IMR-90 (cell line): ENCODE measurements at regions not wholly inside any gene's neighbourhood (a gene's known extent, or its start where the extent isn't known, plus 50 kb on each side); places are given as distances from the start of the nearest gene placed in this dataset.

Experiments
- ATAC-seq: fragments of 200-7000 bp; cut with Tn5 transposase; 2 replicates; pipeline ENCODE4 v1.9.1; 2020; ENCODE audit warnings: low read depth, mild to moderate bottlenecking, moderate library complexity
- BruUV-seq: library from RNA; stranded (reverse); fragments of 400-500 nt; replicated peaks from 2 replicates; lab custom pipeline; 2021; lab: Mats Ljungman, UMichigan
- CTCF ChIA-PET: fragments of 300-600 bp; formaldehyde crosslinking; extraction: SDS; loops from one replicate; lab custom pipeline; 2021; ENCODE audit warnings: antibody characterized with exemption; lab: Yijun Ruan, JAX
- POLR2A ChIA-PET: fragments of 300-600 bp; sonication (Branson Sonifier 250); formaldehyde crosslinking; loops from one replicate; lab custom pipeline; 2022; ENCODE audit warnings: antibody characterized with exemption; ENCODE audit not compliant: unreplicated experiment; lab: Charles Lee
- DNase-seq: peaks from one replicate; pipeline ENCODE4 v3.0.0; 2013
- H2AFZ ChIP-seq: replicated peaks from 2 replicates; pipeline ENCODE3; 2013; ENCODE audit warnings: low read length, mild to moderate bottlenecking; ENCODE audit not compliant: poor library complexity
- H2AK5ac ChIP-seq: 2 replicates; pipeline ENCODE4 v1.6.1; 2013; ENCODE audit warnings: low read depth, low read length, inconsistent platforms
- H2AK9ac ChIP-seq: replicated peaks from 2 replicates; pipeline ENCODE3; 2013; ENCODE audit warnings: mild to moderate bottlenecking, low read depth, low read length, moderate library complexity; ENCODE audit not compliant: poor library complexity
- H2BK120ac ChIP-seq: 2 replicates; pipeline ENCODE4 v1.6.1; 2013; ENCODE audit warnings: low read depth, low read length, inconsistent platforms
- H2BK15ac ChIP-seq: 3 replicates; pipeline ENCODE4 v1.6.1; 2013; ENCODE audit warnings: low read depth, low read length, inconsistent platforms
- H2BK20ac ChIP-seq: 2 replicates; pipeline ENCODE4 v1.6.1; 2013; ENCODE audit warnings: low read depth, mild to moderate bottlenecking, inconsistent platforms, low read length, moderate library complexity
- H2BK5ac ChIP-seq: 2 replicates; pipeline ENCODE4 v1.6.1; 2013; ENCODE audit warnings: mild to moderate bottlenecking, low read depth, low read length, inconsistent platforms; ENCODE audit not compliant: poor library complexity, severe bottlenecking
- H3K14ac ChIP-seq: replicated peaks from 2 replicates; pipeline ENCODE4 v1.6.1; 2013; ENCODE audit warnings: low read depth, low read length, inconsistent platforms
- H3K18ac ChIP-seq: 2 replicates; pipeline ENCODE4 v1.6.1; 2013; ENCODE audit warnings: low read depth, low read length, control low read depth
- H3K23ac ChIP-seq: 2 replicates; pipeline ENCODE4 v1.6.1; 2013; ENCODE audit warnings: low read depth, low read length, inconsistent platforms
- H3K27ac ChIP-seq: 2 replicates; pipeline ENCODE4 v1.5.1; 2013; ENCODE audit warnings: mild to moderate bottlenecking, control low read depth, low read length; ENCODE audit not compliant: insufficient read depth
- H3K27me3 ChIP-seq: 2 replicates; pipeline ENCODE4 v1.6.1; 2013; ENCODE audit warnings: low read length; ENCODE audit not compliant: control insufficient read depth, insufficient read depth
- H3K36me3 ChIP-seq: 2 replicates; pipeline ENCODE4 v1.6.1; 2013; ENCODE audit warnings: low read length, mixed read lengths; ENCODE audit not compliant: control insufficient read depth, insufficient read depth
- H3K4ac ChIP-seq: 2 replicates; pipeline ENCODE4 v1.6.1; 2013; ENCODE audit warnings: low read depth, low read length, inconsistent platforms
- H3K4me1 ChIP-seq: 2 replicates; pipeline ENCODE4 v1.6.1; 2013; ENCODE audit warnings: low read length, mixed read lengths; ENCODE audit not compliant: control insufficient read depth, insufficient read depth
- H3K4me2 ChIP-seq: 2 replicates; pipeline ENCODE4 v1.6.1; 2013; ENCODE audit warnings: low read depth, mild to moderate bottlenecking, control low read depth, low read length, moderate library complexity
- H3K4me3 ChIP-seq: 2 replicates; pipeline ENCODE4 v1.5.1; 2013; ENCODE audit warnings: low read depth, mild to moderate bottlenecking, control low read depth, low read length, moderate library complexity; ENCODE audit not compliant: insufficient read depth
- H3K56ac ChIP-seq: 2 replicates; pipeline ENCODE4 v1.6.1; 2013; ENCODE audit warnings: low read length, inconsistent platforms; ENCODE audit not compliant: insufficient read depth; ENCODE audit errors: extremely low read depth
- H3K79me1 ChIP-seq, 2 experiments: 2 replicates each; pipeline ENCODE4 v1.6.1; 2013; ENCODE audit warnings: low read length in 2 of 2, inconsistent platforms in 1 of 2, low read depth in 1 of 2
- H3K9ac ChIP-seq: 2 replicates; pipeline ENCODE4 v1.6.1; 2013; ENCODE audit warnings: low read depth, low read length, control low read depth
- H3K9me1 ChIP-seq: 2 replicates; pipeline ENCODE4 v1.6.1; 2013; ENCODE audit warnings: low read length, inconsistent platforms; ENCODE audit not compliant: insufficient read depth
- H3K9me3 ChIP-seq: 2 replicates; pipeline ENCODE4 v1.6.1; 2013; ENCODE audit warnings: low read length; ENCODE audit not compliant: control insufficient read depth, insufficient read depth
- H4K20me1 ChIP-seq: 2 replicates; pipeline ENCODE4 v1.6.1; 2013; ENCODE audit warnings: low read length, inconsistent platforms; ENCODE audit not compliant: insufficient read depth
- H4K5ac ChIP-seq: 2 replicates; pipeline ENCODE4 v1.6.1; 2013; ENCODE audit warnings: mild to moderate bottlenecking, low read depth, low read length, control low read depth
- H4K8ac ChIP-seq, 2 experiments: 2 replicates each; pipeline ENCODE4 v1.6.1; 2013; ENCODE audit warnings: low read depth in 2 of 2, low read length in 2 of 2, control low read depth in 1 of 2, inconsistent platforms in 1 of 2
- H4K91ac ChIP-seq: 2 replicates; pipeline ENCODE4 v1.6.1; 2013; ENCODE audit warnings: low read depth, low read length, inconsistent platforms; ENCODE audit not compliant: insufficient read depth
- CEBPB ChIP-seq: IDR thresholded peaks from 2 replicates; pipeline ENCODE4 v1.6.1; 2012; ENCODE audit warnings: low read depth, low read length, improper control_type of control experiment
- MXI1 ChIP-seq: IDR thresholded peaks from 2 replicates; pipeline ENCODE4 v1.6.1; 2012; ENCODE audit warnings: low read depth, mild to moderate bottlenecking, low read length, moderate library complexity, borderline replicate concordance
- WGBS, 2 experiments: methylation state at CpG; one replicate each; pipeline versions ENCODE4 v1.1.5 to v1.1.7; 2013; ENCODE audit warnings: missing lambda C conversion rate in 2 of 2; ENCODE audit not compliant: insufficient read length in 1 of 2; ENCODE audit errors: extremely low coverage in 2 of 2; 5-methylcytosine and 5-hydroxymethylcytosine counted together
- dilution Hi-C: fragments of 300-500 bp; cut with HindIII; formaldehyde crosslinking; loops from one replicate; pipeline ENCODE4 v1.14.3; 2018; ENCODE audit warnings: low sequenced_read_pairs; ENCODE audit not compliant: unreplicated experiment
- in situ Hi-C: fragments of 300-500 bp; cut with MboI; formaldehyde crosslinking; loops from 3 replicates; pipeline ENCODE4 v1.14.3; 2019; ENCODE audit warnings: low sequenced_read_pairs, inconsistent platforms, mixed read lengths
- intact Hi-C: fragments of 100-400 bp; cut with micrococcal nuclease; formaldehyde crosslinking; loops from 2 replicates; pipeline ENCODE4 v1.10.0; 2022

DNA sequence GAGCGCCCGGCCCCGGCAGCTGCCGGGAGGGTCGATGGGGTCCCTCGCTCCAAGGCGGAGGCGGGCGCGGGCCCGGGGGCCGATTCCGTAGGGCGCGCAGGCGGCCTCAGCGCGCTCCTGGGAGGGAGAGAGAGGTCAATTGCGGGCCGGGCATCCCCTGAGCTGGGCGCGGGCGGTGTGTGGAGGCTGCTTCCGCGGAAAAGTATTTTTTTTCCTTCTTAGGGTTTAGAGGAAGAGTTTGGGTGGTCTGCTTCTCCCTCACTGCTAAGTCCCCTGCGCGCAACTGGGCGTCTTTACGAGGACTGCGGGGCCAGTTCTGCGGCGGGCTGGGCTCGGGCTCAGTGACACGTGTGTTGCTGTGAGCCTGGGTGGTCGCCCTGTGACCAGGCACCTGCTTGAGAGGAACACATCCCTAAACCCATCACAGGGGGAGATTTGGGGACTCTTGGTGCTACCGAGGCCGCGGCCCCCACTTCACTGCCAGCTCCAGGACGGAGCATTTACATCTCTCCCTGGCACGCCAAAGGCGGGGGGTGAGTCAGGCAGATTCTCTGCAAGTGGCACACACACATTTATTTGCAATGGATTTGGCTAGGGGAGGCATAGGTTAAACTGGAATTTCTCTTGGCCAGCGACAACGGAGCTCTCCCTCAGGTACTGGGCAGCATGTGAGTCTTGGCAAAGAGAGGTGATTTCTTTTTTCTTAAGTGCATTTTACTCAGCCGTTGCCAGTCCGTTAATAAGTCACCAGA is 151.2 kb upstream of the SLC4A4 start:
- peaks cover 3% of the 10 kb centered on the region; the same call in 1 of the 2 replicates for H4K20me1 ChIP-seq
- DNase-seq, result peak; percentile 60
- peak overlapping the region; percentile 46 for H4K5ac ChIP-seq
- H3K79me1 ChIP-seq, result peaks cover 4 to 33% of the 10 kb centered on the region in 2 experiments; a peak in 3 of 4 replicates
- TF ChIP-seq CEBPB (no peak), MXI1 (peak; percentile 8; the same call in 1 of the 2 replicates)
- dilution Hi-C loops (no loop called here), intact Hi-C loops (loop anchor here (2.0 to 10.0 kb wide), 8 partner anchors 43 to 349 kb away; partner anchors contain the start of genes DCK and GRSF1), in situ Hi-C loops (loop anchor here (10.0 kb wide), 1 partner anchor 367 kb away; no protein-coding TSS in a partner anchor)
- no peaks in the 10 kb centered on the region; the same call in 1 of the 2 replicates for H3K36me3 ChIP-seq
- H3K18ac ChIP-seq, result peak overlapping the region; percentile 85
- 0% methylated on average over 2 of the region's 45 CpGs; no CpG with 5 or more reads in 1 of the 2 experiments for WGBS, 2 experiments
- H3K9me1 ChIP-seq, result peaks cover 4% of the 10 kb centered on the region; the same call in 1 of the 2 replicates
- H4K91ac ChIP-seq, result peak overlapping the region; percentile 81
- peak overlapping the region; percentile 91; the same call in 2 of the 3 replicates for H2BK15ac ChIP-seq
- peak overlapping the region; percentile 98 for H3K4me2 ChIP-seq
- POLR2A ChIA-PET, result interaction anchor here (0.7 kb wide), 1 partner anchor 17 kb away, joined by 3 read pairs; no protein-coding TSS in a partner anchor
- H2AK5ac ChIP-seq, result peak overlapping the region; percentile 25
- peak overlapping the region; percentile 33 for H2AK9ac ChIP-seq
- peak overlapping the region; percentile 88 for H3K4ac ChIP-seq
- BruUV-seq, result no TSS peak
- peak overlapping the region; percentile 93 for H2AFZ ChIP-seq
- peak; percentile 9 for ATAC-seq
- H3K27me3 ChIP-seq, result no peaks in the 10 kb centered on the region
- peak overlapping the region; percentile 98 for H3K27ac ChIP-seq
- H3K9ac ChIP-seq, result peak overlapping the region; percentile 100
- H4K8ac ChIP-seq, result peak overlapping the region; percentile 64 to 81
- H3K9me3 ChIP-seq, result no peaks in the 10 kb centered on the region
- H2BK5ac ChIP-seq, result peak overlapping the region; percentile 93
- H3K23ac ChIP-seq, result peak overlapping the region; percentile 99
- H3K4me1 ChIP-seq, result peaks cover 2% of the 10 kb centered on the region; the same call in 1 of the 2 replicates
- CTCF ChIA-PET, result interaction anchor here (1.1 to 1.8 kb wide), 2 partner anchors 14 to 41 kb away, joined by 4 to 8 read pairs; no protein-coding TSS in a partner anchor
- H3K4me3 ChIP-seq, result peak overlapping the region; percentile 93
- peak overlapping the region; percentile 94 for H2BK120ac ChIP-seq
- H3K56ac ChIP-seq, result peak overlapping the region; percentile 78
- peak overlapping the region; percentile 97 for H3K14ac ChIP-seq
- H2BK20ac ChIP-seq, result peak overlapping the region; percentile 75
